NCI-H748 treated with DMSO at 0.1 percent for 48 hours (cell line): ENCODE measurements at regions not wholly inside any gene's neighbourhood (a gene's known extent, or its start where the extent isn't known, plus 50 kb on each side); places are given as distances from the start of the nearest gene placed in this dataset.

Experiments
- DNase-seq: peaks from one replicate; lab custom pipeline; 2025; lab: John Stamatoyannopoulos, UW

DNA sequence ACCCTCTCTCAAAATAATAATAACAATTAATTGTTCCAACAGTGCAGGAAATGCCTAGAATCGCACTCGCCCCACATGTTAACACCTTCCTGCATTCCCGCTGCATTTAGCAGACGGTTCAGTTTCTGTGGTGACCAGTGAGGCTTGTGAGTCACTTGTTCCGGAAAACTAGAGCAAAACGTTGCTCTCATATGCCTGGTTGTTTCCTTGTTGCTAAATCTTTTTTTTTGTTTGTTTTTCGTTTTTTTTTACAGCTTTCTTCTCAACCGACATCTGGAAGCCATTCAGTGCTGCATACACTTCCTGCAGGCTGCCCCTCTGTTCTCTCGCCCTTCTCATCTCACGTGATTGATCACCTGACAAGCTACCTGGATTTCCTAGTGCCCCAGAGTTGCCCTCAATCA lies 56.9 kb upstream of the TMPRSS2 start:
- no peak for DNase-seq

DNA sequence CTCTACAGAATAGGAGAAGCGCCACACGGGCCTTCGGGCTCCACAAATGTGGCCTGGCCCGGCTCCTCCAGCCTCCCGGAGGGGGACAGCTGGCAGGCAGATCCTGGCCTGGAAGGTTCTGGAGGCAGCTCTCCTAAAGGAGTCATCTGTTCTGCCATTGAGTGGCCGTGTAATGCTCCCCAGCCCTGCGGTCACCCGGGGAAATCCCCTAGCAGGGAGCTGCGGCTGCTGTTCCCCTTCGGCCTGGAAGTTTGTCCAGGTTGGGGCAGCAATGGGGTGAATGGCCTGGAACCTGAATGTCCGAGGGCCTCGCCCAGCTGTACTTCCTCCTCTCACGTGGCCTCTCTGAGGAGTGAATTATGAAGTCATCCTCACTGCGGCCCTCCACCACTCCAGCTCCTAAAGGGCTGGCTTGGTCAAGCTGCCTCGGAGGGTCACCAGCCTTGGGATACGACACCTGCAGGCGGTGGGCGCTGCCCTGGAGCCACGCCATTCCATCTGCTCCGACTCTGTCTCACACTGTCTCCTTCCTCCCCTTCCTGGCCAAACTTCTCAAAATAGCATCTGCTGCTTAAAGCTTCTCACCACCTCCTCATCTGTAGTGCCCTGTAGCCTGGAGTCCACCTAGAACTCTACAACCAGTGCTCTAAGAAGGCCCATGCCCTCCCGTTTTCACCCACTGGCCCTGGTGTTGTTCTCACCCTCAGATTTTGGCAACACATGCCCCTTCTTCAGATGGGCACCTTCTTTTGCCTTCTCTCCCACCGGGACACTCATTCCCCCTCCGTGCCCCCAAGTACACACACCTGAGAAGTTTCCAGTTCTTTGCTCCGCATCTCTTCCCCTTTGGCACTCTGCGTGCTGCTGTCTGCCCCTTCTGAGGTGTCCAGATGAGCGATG lies 54.4 kb upstream of the TMPRSS2 start:
- no peak for DNase-seq

DNA sequence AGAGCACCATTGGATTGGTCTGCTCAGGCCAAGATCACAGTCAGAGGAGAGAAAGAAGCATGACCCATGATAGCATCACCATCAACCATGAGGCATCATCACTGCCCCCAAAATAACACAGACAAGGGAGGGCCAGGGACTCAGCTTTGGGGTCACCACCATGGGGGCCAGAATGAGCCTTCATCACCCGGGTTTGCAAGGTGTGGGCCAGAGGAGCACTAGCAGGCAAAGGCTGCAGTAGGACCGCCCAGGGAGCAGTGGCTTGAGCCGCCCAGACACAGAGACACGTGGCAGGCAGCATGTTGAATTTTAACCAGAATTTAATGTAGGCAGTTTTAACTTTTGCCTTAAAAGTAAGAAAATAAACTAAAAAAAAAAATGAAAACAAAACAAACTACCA lies 53.7 kb upstream of the TMPRSS2 start:
- DNase-seq = no peak

DNA sequence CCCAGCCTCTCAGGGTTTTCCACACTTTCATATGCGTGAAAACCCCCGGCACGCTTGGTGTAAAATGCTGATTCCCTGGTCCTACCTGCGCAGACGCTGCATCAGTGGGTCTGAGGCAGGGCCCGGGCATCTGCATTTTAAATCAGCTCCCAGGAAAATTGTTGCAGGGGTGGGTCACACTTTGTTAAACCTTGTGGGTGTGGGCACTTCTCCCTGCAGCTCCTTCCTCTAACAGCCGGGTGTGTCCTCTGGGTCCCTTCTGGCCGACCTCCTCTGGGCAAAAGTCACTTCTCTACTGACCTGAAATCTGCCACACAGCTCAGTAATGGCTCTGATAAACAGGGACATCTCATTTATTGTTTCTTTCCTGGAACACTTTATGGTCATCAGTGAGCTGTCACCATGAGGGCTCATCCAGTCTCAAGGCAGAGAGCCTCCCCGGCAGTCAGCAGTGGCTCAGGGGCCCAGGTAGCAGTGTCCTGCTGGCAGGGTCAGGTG lies 52.8 kb upstream of the TMPRSS2 start:
- DNase-seq = no peak

DNA sequence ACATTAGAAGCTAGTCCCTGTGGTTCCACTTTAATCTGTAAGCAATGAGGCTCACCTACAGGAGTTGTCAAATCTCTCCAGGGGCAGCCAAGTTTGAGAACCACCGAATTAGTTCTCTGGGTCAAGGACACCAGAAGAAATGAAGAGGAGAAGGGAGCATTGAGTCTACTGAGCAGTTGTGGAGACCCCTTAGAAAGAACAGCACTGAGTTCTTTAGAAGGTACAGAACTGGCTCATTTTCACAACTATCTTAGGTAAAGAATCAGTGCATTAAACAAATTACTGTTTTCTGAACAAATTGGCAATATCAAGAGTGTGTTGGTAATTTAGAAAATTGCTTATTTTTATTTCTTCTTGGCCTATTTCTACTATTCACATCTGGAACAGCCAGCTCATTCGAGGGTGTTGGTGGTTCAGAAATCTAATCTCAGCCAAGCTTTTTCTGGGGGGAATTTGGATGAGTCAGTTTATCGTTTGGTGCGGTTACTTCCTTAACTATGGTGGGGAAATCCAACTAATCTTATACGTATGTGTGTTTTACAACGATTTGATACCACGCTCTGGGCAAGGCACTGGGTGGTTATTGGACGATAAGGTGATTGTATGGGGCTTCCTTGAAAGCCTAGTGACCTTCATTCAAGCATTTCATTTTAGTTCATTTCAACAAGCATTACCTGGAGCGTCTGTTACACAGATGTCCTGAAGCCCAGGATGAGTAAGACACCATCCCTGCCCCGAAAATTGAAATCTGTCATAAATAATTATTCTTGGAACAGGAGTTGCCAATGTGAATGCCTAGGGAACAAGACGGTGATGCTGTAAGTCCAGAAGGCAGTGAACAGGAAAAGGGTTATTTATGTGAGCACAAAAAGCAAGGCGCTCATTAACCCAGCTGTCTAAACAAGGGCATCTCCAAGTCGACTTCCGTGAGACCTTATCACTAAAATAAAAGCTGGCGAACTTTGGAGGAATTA lies 52.0 kb upstream of the TMPRSS2 start:
- DNase-seq = no peak

DNA sequence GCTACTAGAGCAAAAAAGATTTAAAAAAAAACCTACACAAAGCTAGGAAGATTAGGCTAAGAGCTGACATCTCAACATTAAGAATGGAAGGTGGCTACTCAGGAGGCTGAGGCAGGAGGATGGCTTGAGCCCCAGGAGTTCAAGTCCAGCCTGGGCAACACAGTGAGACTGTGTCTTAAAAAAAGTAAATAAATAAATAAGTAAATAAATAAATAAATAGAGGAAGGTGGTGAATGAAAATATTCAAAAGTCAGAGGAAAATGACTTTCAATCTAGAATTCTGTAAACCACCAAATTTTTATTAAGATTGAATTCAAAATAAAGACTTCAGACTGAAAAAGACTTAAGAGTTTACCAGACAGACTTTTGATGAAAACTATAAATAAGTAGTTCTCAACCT lies 50.9 kb upstream of the TMPRSS2 start:
- no peak for DNase-seq

DNA sequence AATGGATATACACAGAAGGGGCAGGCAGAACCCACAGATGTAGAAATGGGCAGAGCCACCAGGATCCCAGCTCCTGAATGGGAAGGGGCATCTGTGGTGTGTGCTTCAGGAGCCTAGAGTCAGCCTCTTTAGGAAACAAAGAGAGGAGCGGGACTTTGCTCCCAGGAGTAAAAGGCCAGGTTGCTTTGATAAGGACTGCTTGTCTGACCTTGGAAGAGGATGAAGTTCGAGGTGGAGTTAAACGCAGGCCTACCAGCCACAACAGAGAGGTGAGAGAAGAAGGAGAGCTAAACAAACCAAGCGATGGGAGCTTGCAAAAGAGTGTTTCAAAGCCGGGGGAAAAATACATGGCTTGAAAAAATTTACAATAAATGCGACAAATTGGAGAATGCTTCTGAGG lies 49.9 kb upstream of the TMPRSS2 start:
- no peak for DNase-seq
